22Rv1 (cell line): ENCODE measurements at regions not wholly inside any gene's neighbourhood (a gene's known extent, or its start where the extent isn't known, plus 50 kb on each side); places are given as distances from the start of the nearest gene placed in this dataset.
"Not testable (repeated sequence)": the region's sequence is repeated elsewhere in the genome, so short reads cannot be mapped to it uniquely, and the experiment has no call there.

ENCODE experiments used
- H3K27ac ChIP-seq: fragments of 450-650 bp; 2 replicates; pipeline ENCODE4 v1.5.1; 2017
- ZFX ChIP-seq: fragments of 450-650 bp; IDR thresholded peaks from 2 replicates; pipeline ENCODE4 v1.6.1; 2017; ENCODE audit warnings: antibody characterized with exemption, borderline replicate concordance
- TF ChIP-seq, protein P1 (sequence below): fragments of 450-650 bp; IDR thresholded peaks from 2 replicates; pipeline ENCODE4 v1.5.1; 2017; ENCODE audit warnings: mild to moderate bottlenecking

DNA sequence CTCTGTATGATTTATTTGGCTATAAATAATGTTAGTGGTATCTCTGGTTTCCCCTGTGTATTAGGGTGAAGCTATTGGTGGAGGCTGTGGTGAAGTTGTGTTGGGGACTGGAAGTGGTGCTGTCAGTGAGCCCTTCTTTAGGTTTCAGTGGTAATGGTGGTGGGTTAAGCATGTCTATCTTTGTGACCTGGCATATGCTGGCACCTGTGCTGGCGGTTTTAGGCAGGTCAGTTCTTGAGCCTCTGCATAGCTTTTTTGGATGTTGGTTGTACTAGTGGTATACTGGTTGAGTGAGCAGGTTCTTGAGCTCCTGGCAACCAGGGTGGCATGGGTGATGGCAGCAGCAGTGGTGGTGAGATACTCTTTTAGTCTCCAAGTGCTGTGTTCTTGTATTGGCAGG is 161.9 kb upstream of the CAND1 start:
- H3K27ac ChIP-seq: no peak overlapping the region
- TF ChIP-seq, protein P1, sequence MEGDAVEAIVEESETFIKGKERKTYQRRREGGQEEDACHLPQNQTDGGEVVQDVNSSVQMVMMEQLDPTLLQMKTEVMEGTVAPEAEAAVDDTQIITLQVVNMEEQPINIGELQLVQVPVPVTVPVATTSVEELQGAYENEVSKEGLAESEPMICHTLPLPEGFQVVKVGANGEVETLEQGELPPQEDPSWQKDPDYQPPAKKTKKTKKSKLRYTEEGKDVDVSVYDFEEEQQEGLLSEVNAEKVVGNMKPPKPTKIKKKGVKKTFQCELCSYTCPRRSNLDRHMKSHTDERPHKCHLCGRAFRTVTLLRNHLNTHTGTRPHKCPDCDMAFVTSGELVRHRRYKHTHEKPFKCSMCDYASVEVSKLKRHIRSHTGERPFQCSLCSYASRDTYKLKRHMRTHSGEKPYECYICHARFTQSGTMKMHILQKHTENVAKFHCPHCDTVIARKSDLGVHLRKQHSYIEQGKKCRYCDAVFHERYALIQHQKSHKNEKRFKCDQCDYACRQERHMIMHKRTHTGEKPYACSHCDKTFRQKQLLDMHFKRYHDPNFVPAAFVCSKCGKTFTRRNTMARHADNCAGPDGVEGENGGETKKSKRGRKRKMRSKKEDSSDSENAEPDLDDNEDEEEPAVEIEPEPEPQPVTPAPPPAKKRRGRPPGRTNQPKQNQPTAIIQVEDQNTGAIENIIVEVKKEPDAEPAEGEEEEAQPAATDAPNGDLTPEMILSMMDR: no peak
- no peak for TF ChIP-seq ZFX

DNA sequence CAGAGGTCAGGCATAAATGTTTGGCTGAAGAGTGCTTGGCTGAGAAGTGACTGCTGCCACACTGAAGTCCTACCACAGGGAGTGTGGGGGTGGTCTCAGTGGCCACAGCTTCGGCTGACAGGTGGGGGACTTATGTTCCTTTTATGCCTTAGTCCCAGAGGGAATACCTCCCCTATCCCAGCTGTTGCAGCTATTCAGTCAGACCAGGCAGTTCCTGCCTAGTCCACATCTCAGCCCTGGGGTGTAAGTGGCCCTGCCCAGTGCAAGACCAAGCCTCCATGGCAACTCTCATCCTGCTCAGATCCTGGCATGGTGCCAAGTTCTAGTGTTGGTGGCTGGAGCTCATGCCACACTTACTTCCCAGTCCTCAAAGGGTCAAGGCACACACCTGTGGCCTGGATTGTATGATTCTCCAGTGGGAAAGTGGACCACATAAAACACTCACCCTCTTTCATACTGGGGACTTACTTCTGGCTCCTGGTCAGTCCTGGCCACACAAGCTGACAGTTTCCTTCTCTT is 161.3 kb upstream of the CAND1 start:
- H3K27ac ChIP-seq: no peak overlapping the region
- TF ChIP-seq, protein P1: no peak
- TF ChIP-seq ZFX: no peak

DNA sequence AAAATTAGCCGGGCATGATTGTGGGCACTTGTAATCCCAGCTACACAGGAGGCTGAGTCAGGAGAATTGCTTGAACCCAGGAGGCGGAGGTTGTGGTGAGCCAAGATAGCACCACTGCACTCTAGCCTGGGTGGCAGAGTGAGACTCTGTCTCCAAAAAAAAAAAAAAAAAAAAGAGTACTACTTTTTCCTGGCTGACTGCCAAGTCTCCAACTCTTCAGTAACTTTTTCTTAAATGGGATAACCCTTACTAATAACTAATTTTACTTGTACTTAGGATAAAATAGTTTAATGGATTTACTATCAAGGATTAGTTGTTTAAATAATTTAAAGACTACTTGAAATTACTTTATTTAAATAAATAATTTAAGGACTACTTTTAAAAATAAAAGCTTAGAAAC is 158.8 kb upstream of the CAND1 start:
- not testable (repeated sequence) for H3K27ac ChIP-seq

DNA sequence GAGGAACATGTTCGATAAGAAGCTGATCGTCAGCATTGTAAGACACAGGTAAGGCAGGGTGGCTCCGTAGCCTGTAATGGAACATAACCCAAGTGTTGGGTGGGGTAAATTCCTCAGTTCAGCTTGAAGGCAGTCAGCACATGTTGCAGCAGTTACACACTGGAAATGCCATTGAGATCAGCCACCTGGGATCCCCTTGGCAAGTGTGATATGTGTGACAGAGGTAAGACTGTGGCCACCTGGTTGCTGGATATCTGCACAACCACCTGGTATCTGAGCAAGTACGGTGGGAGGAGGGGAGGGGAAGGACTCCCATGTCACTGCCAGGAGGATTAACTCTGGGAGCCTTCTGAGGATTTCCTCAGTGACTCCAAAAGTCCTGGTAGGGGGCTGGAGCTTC is 158.0 kb upstream of the CAND1 start:
- TF ChIP-seq ZFX: no peak
- TF ChIP-seq, protein P1: no peak
- H3K27ac ChIP-seq: no peak overlapping the region

DNA sequence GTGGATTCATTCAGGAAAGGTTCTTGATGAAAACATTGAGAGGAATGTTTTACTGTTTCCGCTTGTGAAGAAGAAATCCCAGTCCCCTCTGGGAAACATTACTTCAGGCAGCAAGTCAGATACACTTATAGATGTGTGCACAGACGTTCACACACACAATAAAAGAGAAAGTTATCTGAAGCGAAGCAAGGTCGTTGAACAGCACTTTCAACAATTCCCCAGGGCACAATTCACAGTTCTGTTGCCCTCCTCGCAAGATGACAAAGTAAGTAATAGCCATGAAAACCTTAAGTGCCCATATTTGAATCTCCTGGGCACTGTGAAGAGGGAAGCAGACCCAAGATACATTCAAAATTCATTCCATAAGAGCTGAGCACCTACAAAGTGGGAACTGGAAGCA is 156.6 kb upstream of the CAND1 start:
- no peak overlapping the region for H3K27ac ChIP-seq
- TF ChIP-seq, protein P1: no peak
- TF ChIP-seq ZFX: no peak

DNA sequence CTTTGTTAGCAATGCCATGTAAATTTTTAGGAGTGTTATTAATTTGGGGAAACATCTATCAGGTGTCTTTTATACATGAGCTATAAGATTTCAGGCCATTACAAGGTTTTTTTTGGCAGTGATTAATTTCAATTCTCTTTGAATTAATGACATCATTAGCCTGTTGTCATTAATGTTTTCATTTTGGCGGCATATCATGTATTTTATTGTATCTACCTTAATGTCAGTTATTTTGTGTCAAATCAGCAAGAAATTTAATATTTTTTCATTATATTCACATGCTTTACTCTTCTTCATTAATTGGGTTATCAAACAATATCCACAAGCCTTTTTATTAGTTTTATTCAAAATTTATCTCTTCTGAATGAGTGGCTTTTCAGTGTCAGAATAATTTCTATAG is 153.0 kb upstream of the CAND1 start:
- no peak for TF ChIP-seq ZFX
- TF ChIP-seq, protein P1: no peak
- H3K27ac ChIP-seq: no peak overlapping the region

DNA sequence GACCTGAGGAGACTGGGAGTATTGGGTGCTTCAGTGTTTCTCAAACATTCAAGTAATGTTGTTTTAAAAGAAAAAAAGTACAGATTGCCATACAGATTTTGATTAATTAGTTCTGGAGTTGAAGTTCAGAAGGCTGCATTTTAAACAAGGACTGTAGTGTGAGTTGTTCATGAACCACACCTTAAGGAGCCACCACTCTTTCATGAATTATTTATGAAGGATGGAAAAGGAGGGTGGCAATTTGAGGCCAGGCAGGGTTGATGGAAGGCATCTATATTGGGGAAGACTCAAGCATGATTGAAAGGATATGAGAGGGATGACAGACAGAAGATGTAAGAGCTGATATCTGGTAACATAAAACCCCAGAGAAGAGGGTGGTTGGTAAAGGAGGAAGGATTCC is 146.6 kb upstream of the CAND1 start:
- TF ChIP-seq ZFX: no peak
- TF ChIP-seq, protein P1: no peak
- no peak overlapping the region for H3K27ac ChIP-seq

DNA sequence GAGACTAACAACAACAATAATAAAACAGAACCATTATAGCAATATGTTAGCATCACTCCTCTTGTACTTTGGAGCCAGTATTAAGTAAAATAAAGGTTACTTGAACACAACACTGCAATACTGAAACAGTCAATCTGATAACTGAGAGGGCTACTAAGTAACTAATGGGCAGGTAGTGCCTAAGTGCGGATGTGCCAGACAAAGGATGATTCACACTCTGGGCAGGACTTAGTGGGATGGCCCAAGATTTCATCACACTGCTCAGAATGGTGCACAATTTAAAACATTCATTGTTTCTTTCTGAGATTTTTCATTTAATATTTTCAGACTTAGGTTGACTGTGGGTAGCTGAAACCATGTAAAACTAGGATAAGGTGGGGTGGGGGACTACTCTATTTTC is 131.9 kb upstream of the CAND1 start:
- H3K27ac ChIP-seq: no peak overlapping the region
- TF ChIP-seq, protein P1: no peak
- TF ChIP-seq ZFX: no peak
